ENCODE measurements at regions not wholly inside any gene's neighbourhood (a gene's known extent, or its start where the extent isn't known, plus 50 kb on each side); places are given as distances from the start of the nearest gene placed in this dataset.

DNA sequence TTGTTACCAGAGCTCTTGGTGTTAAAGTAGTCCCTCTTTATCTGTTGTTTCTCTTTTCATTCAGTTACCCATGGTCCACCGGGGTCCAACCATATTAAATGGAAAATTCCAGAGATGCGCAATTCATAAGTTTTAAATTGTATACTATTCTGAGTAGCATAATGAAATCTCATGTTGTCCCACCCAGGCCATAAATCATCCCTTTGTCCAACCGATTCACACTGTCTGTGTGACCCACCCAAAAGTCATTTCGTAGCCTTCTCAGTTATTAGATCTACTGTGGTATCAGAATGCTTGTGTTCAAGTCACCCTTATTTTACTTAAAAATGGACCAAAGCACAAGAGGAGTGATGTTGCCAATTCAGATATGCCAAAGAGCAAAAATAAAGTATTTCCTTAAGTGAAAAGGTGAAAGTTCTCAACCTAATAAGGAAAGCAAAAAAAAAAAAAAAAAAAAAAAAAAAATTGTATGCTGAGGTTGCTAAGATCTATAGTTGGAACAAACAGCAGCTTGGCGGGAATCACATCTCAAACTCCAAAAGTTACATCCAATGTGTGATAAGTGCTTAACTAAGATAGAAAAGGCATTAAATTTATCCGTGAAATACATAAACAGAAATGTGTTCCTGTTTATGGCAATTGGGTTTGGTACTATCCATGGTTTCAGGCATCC lies 106.8 kb upstream of the GPBP1 start:
- TF ChIP-seq SUZ12 (IDR thresholded peaks at IDR 0.05; ENCODE audit: low read length): no peak
- TF ChIP-seq TAF1 (IDR thresholded peaks at IDR 0.05; ENCODE audit: low read depth, low read length): no peak
- no peak for TF ChIP-seq CTCF (IDR thresholded peaks at IDR 0.05; ENCODE audit: control extremely low read depth in 1 of 3, insufficient read depth in 1 of 3, low read depth in 1 of 3, low read length in 3 of 3)
- TF ChIP-seq ATF2 (IDR thresholded peaks at IDR 0.05; ENCODE audit: low read length): no peak
- no peak for TF ChIP-seq ZNF274 (IDR thresholded peaks at IDR 0.05; ENCODE audit: borderline replicate concordance, extremely low read depth, low read length)
- no peak for TF ChIP-seq POLR2AphosphoS5 (IDR thresholded peaks at IDR 0.05; ENCODE audit: low read depth, low read length)
